ENCODE measurements at regions not wholly inside any gene's neighbourhood (a gene's known extent, or its start where the extent isn't known, plus 50 kb on each side); places are given as distances from the start of the nearest gene placed in this dataset.

DNA sequence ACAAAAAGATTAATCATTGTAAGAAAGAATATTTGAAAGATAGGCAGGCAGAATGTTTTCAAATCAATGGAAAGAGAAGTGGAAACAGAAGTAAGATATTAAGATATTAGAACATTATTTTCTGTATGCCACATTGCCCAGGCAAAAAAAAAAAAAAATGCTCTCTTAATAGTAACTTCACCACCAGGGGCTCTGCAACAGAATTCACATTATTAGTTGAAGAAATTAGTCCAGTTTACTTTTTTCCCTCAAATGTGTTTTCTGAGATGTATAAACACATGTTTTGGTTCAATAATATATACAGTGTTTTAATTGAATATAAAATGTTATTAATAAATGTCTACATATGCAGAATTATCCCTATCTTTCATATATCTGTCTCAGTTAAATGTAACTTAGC is 78.0 kb upstream of the ADAD1 start:
- no peak for TF ChIP-seq EZH2 (IDR thresholded peaks at IDR 0.05; ENCODE audit: borderline replicate concordance, low read depth, low read length, severe bottlenecking)
- TF ChIP-seq, protein P1, sequence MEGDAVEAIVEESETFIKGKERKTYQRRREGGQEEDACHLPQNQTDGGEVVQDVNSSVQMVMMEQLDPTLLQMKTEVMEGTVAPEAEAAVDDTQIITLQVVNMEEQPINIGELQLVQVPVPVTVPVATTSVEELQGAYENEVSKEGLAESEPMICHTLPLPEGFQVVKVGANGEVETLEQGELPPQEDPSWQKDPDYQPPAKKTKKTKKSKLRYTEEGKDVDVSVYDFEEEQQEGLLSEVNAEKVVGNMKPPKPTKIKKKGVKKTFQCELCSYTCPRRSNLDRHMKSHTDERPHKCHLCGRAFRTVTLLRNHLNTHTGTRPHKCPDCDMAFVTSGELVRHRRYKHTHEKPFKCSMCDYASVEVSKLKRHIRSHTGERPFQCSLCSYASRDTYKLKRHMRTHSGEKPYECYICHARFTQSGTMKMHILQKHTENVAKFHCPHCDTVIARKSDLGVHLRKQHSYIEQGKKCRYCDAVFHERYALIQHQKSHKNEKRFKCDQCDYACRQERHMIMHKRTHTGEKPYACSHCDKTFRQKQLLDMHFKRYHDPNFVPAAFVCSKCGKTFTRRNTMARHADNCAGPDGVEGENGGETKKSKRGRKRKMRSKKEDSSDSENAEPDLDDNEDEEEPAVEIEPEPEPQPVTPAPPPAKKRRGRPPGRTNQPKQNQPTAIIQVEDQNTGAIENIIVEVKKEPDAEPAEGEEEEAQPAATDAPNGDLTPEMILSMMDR (IDR thresholded peaks at IDR 0.05; ENCODE audit: borderline replicate concordance, extremely low read depth, low read length, poor library complexity, severe bottlenecking), result no peak

All from DND-41 (cell line).